HG02943 (cell line): ENCODE measurements at regions not wholly inside any gene's neighbourhood (a gene's known extent, or its start where the extent isn't known, plus 50 kb on each side); places are given as distances from the start of the nearest gene placed in this dataset.
"Not testable (repeated sequence)": the region's sequence is repeated elsewhere in the genome, so short reads cannot be mapped to it uniquely, and the experiment has no call there.

Source experiments
- ATAC-seq: cut with Tn5 transposase; IDR thresholded peaks from one replicate; pipeline ENCODE4 v1.9.1; 2021; ENCODE audit warnings: mild to moderate bottlenecking, low read depth, moderate library complexity; ENCODE audit not compliant: unreplicated experiment

DNA sequence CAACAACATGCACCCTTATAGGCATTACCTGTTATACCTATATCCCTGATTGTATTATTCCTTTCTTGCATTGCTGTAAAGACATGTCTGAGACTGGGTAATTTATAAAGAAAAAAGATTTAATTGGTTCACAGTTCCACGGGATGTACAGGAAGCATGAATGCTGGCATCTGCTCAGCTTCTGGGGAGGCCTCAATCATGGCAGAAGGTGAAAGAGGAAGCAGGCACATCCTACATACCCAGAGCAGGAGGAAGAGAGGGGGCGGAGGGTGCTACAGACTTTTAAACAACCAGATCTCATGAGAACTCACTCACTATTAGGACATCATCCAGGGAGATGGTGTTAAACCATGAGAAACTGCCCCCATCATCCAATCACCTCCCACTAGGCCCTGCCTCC lies 191.7 kb upstream of the SPHKAP start:
- ATAC-seq = no peak

DNA sequence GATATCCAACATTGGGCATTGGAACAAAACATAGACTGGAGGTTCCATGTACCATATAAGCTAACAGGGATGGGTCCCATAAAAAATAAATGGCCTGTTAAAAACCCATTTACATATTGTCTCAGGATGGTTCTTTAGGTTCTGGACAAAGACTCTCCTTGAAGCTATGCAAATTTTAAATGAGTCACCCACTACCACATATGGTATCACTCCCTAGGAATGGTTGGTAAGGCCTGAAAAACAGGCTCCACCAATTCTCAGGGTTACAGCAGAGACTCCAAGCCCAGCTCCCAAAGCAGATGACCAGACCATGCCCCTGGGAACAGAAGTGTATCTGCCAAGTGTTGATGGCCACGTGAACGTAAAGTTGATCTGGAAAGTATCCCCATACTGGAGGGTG lies 190.7 kb upstream of the SPHKAP start:
- no peak for ATAC-seq

DNA sequence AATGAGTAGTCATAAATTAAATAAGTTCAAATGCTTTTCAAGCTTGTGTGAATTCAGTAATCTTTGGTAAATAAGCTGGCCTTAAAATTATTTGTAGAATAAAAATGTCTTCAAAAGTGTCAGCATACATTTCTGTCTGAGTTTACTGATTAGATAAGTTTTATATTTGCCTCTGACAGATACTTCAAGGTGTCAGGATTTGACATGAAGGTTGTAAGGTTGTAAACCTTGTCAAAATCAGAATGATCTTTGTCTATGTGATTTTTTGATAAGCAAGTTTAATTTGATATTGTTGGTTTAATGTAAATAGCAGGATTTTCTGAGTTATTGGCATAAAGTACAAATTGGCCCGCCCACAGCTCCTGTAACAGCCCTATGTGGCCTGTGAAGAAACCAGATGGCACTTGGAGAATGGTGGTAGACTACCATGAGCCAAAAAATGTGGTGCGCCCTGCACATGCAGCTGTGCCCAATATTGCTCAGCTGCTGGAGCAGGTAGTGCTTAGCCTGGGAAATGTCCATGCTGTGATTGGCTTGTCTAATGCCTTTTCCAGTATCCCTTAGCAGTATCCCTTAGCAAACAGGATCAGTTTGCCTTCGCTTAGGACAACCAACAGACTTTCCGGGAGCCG lies 188.0 kb upstream of the SPHKAP start:
- no peak for ATAC-seq

DNA sequence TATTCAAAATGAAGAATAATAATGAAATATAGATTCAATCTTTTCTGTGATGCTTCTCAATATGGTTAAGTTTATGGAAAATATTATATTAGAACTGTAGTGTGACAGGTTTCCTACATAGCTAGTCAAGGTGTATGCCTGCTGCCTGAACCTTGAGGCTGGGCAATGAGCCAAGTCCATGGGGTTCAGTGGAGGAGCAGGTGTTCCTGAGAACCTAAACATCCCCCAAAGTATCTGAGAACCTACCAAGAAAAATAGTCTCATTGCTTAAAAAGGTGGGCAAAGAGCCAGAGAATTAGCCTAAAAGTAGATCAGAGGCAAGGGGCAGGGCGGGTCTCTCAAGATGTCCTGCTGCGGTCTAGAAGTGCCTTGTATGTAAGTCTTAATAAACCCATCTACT lies 185.9 kb upstream of the SPHKAP start:
- no peak for ATAC-seq

DNA sequence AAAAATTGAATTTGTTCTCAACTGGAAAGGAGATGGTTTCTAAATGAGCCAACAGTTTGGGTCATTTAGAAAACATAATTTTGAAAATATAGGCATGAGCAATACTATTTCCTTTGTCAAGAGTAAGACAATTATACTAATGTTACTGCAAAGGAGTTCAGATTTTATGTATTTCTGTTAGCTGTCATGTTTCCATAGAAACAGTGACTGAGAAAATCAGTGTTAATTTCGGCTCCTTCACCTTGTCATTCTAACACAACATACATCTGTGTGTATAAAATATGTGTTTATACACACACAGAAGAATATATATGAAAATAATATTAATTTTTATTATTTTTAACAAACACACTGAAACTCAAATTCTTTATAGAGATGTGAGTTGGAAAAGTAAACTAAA lies 178.0 kb upstream of the SPHKAP start:
- no peak for ATAC-seq

DNA sequence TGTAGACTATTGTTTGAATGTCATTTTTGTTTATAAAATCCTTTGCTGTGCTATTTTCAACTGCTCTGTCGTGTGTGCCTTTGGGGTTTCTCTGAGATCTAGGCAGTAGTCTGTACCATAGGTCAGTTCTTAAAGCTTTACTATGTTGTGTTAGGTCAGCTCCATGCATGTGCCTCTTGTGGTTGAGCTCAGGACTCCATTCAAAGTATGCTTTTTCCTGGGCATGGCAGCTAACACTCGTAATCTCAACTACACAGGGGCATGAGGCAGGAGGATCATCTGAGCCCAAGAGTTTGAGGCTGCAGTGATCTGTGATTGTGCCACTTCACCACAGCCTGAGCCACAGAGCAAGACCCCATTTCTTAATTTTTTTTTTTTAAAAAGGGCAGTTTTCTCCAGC lies 174.4 kb upstream of the SPHKAP start:
- ATAC-seq = no peak

DNA sequence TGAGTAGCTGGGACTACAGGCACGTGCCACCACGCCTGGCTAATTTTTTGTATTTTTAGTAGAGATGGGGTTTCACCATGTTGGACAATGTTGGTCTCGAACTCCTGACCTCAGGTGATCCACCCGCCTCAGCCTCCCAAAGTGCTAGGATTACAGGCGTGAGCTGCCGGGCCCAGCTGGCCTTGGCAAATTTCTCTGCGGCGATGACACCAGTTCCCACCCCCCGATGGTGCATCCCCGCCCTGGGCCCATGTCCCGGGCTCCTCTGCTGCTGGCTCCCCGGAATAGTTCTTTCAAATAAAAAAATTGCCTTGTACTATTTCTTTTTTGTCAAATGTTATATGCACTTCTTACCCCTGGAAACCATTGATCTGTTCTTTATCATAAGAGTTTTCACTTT lies 171.5 kb upstream of the SPHKAP start:
- not testable (repeated sequence) for ATAC-seq

DNA sequence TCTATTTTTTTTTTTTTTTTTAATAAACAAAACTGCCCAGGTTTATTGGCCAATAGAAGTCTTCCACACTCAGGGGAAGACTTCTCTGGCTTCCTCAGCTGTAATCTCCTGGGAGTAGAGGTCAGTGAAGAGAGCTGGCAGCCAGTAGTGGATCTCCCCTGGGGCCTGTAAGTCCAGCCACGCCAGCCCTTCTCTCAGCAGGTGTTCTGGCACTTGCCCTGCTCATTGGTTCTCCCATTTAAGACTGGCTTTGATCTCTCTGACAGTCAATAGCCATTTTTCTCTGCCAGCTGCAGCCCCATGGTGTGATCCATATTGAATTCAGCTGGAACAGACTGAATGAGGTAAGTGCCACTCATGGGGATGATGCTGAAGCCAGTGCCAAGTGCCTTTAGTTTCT lies 170.6 kb upstream of the SPHKAP start:
- no peak for ATAC-seq

DNA sequence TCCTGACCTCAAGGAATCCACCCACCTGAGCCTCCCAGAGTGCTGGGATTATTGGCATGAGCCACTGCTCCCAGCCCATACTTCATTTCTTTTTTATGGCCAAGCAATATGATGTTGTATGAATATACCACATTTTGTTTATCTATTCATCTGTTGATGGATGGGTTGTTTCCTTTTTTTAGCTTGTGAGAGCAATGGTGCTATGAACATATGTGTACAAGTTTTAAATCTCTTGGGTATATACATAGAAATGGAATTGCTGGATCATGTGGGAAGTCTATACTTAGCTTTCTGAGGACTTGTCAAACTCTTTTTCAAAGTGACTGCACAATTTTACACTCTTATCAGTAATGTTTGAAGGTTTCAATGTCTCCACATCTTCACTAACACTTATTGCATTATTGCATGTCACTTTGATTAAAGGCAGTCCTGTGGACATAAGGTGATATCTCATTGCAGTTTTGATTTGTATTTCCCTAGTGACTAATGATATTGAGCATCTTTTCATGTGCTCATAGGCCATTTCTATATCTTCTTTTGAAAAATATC lies 167.1 kb upstream of the SPHKAP start:
- ATAC-seq = no peak

DNA sequence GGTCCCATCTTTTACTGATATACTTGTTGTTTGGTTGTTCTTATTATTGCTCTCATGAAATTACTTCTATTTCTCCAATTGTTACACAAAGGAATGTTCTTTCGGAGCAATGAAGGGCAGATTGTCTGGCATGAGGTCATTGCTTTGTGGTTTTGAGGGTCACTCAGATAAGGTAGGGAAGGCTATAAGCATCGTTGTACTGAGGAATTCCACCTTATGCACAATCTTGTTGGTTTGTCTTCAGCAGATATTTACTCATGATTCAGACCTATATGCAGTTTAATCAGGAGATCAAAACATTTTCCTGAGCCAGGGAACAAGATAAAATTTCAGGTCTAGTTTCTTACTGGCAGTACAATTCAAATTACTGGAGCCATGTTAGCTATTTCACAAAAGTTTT lies 163.0 kb upstream of the SPHKAP start:
- ATAC-seq = no peak

DNA sequence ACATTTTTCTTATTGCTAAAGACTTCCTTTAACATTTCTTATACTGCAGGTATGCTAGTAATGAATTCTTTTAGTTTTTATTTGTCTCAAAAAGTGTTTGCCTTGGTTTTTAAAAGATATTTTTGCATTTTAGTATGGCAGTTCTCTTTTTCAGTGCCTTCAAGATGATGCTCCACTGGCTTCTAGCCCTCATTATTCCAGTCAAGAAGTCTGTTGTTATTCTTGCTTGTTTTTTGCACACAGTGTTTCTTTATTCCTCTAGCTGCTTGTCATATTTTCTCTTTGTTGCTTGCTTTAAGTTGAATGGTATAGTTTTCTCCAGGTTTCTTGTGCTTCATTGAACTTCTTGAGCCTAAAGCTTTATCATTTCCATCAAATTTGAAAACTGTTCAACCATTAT lies 158.0 kb upstream of the SPHKAP start:
- ATAC-seq = no peak

DNA sequence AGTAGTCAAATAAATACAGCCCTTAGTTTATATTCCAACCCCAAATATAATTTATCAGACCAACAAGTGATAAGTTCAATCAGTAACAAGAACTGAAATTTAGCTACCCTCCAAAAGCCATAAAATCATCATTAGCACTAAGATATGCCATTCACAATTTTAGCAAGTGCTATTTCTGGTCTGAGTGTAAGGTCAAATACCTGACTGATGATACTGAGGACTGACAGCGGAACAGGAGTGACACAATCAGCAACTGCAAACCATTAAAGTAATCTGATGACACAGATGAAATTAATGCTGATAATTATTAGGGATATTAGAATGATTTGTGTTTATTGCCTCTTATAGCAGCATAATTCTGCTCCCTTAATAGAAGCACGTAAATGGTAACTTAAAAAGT lies 152.7 kb upstream of the SPHKAP start:
- no peak for ATAC-seq

DNA sequence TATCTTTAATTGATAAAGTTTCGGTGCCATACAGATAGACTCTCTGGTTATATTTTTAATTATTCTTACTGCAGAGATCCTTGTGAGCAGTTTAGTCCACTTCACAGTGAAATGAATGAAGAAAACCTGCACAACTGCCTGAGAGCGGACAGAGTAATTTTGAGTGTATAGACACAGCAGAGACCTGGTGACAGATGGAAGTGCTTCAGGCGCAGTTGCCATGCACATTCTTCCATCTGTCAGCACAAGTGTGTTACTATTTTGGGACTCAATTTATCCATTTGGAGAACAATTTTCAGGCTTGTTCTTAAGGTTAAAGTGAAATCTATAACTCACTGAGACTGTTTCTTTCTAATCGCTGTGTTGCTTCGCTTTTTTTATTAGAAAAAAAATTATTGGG lies 147.8 kb upstream of the SPHKAP start:
- ATAC-seq = no peak

DNA sequence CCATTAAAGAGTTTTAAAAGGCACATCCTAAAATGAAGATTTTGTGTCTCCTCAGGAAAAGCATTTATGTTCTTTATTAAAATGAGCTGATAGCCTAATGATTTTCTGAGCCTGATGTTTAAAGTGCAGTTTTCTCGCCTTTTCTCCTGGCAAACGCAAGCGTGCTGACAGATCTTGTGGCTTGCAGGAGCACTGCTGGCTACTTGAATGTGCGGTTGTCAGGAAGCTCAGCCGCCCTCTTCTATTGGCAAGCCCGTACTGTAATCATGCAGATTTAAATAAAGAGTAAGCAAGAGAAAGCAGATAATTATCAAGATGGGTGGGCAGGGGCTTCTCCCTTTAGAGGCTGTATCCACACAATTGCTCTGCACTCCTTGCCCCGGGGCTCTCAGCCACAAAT lies 139.5 kb upstream of the SPHKAP start:
- no peak for ATAC-seq

DNA sequence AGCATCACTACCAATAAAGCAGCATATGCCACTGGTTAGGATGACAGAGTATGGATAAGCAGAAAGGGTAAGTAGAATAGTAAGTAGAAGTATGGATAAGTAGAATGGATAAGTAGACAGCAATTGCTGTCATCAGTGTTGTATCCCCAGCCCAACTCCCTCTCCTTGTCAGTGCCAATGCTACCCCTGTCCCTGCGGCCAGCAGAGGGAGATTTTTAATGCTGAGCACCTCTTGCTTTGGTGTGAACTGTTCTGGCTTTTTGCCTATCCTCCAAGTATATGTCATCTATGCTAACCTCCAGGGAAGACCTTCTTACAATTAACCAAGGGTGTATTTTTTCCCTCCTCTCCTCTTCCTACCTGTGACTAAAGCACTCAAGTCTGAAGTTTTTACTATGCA lies 136.7 kb upstream of the SPHKAP start:
- ATAC-seq = no peak

DNA sequence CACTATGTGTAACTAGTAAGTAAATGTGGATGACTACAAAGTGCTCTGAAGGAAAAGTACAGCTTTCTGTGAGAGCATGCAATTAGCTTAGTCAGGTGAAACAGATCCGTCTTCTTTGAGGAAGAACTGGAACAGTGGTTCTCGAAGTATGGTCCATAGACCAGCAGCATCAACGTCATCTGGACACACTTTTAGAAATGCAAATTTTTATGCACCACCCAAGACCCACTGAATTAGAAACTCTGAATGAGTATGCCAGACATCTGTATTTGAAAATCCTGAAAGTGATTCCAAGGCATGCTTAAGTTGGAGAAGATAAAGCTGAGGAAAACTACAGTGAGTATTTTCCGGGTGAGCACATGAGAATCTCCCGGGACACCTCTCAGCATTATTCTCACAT lies 130.7 kb upstream of the SPHKAP start:
- no peak for ATAC-seq

DNA sequence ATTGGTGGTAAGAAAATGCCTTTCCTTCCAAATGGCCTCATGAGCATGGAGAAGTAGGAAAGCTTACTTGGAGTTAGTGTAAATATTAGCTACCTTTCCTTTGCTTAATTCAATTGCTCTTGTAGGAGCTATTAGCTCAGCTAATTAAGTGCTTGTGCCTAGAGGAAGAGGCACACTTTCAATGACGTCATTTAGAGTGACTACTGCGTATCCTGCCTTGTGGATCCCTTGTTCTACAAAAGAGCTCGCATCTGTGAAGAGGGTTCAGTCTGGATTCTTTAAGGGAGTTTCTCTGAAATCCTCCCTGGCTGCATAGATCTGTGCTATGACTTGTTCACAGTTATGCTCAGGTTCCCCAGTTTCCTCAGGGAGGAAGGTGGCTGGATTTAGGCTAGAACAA lies 122.5 kb upstream of the SPHKAP start:
- no peak for ATAC-seq

DNA sequence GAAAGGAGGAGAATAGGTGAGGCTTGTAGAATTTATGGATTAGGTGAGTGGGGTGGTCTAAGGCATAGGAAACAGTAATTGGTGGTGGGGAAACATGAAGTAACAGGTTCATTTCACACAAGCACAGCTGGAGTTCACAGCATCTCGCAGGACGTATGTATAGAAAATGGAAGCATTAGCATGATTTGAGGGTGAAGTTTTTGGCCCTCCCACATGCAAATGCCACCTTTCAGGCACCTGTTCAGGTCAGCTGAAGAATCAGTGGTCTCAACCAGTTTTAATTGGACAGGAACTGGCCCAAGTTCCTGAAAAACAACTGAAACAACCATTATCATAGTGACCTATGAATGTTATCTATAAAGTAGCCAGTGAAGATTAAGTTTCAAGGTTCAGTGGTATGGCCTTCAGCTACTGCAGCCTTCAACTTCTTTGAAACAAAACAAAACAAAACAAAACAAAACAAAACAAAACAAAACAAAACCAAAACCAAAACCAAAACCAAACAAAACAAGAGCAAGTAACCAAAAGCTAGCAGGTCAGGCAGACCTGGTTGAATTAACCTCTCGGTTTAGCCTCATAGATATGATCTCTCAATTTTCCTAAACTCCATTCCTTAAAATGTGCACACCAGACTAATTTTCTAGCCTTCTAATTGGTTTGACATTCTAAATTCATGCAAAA lies 102.1 kb upstream of the SPHKAP start:
- ATAC-seq = no peak

DNA sequence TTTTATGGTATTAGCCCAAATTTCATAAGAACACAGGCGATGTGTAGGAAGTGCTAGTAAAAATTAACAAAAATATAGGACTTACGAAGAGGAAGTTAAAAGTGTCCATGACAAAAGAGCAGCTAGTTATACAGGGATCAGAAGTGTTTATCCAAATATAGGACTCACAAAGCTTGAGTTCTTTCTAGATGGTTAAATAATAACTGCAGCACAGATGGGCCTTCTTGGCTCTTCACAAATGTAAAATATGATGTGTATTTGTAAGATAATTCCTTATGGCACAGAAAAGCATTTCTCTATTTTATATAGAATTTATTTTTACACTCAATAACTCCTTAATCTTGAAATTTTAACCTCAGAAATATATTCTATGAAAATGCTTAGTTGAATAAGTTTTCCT lies 100.9 kb upstream of the SPHKAP start:
- no peak for ATAC-seq

DNA sequence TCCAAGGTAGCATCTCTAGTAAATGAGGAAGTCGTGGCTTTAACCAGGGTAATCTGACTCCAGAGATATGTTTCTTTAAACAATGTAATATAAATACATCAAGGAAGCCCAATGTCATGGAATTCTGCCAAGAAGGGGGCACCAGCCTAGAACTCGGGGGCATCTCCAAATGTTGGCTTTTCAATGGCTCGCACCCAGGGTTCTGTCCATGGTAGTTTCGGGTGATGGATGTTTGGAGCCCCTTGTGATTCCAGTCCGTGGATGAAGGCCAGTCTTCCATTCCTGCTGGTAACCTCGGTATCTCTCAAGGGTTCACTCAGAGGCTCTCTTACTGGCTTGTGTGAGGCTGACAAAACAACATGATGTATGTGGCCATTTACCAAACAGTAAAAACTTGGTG lies 91.7 kb upstream of the SPHKAP start:
- no peak for ATAC-seq

DNA sequence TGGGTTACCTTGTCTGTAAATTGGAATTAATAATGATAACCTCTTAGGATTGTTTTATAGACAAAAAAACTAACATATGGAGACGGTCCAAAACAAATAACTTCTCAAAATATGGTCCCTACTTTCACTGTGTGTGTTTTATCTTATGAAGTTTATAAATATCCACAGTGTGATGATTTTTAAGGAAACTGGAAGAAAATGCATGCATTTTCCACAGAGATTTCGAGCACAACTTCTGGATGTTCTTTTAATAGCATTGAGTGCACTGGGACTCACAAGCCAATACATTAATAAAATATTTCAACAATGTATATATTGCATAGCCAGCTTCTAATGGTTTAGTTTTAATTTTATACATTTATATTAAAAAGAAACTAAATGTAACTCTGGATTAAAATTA lies 87.9 kb upstream of the SPHKAP start:
- no peak for ATAC-seq

DNA sequence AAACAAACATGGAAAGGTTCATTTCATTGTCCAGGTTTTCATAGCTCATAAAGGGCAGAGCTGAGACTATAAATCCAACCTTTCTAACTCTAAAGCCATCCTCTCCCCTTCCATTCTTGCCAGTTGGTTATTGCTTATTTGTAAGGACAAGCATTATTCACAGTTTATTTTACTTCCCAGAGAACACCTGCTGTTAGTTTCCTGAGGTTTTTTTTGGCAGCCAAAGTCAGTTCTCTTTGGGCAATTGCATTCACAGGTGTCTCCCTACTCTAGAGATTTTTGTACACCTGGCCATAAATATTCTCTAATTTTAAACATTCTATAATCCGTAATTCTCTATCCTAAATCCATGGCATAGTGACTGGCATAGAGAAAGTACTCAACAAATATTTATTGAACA lies 87.3 kb upstream of the SPHKAP start:
- no peak for ATAC-seq
